ENCODE measurements at regions not wholly inside any gene's neighbourhood (a gene's known extent, or its start where the extent isn't known, plus 50 kb on each side); places are given as distances from the start of the nearest gene placed in this dataset.
"Not testable (repeated sequence)": the region's sequence is repeated elsewhere in the genome, so short reads cannot be mapped to it uniquely, and the experiment has no call there.

GRCh38 chr3:27616031-27616430, 106.1 kb downstream of the EOMES start:
- no peak for TF ChIP-seq ZNF274 (IDR thresholded peaks at IDR 0.05; ENCODE audit: low read depth, low read length)
- no peak overlapping the region for H3K4me3 ChIP-seq (ENCODE audit: low read length)

GRCh38 chr3:27615555-27615954, 106.6 kb downstream of the EOMES start:
- no peak overlapping the region for H3K4me3 ChIP-seq (ENCODE audit: low read length)
- TF ChIP-seq ZNF274 (IDR thresholded peaks at IDR 0.05; ENCODE audit: low read depth, low read length): no peak

DNA sequence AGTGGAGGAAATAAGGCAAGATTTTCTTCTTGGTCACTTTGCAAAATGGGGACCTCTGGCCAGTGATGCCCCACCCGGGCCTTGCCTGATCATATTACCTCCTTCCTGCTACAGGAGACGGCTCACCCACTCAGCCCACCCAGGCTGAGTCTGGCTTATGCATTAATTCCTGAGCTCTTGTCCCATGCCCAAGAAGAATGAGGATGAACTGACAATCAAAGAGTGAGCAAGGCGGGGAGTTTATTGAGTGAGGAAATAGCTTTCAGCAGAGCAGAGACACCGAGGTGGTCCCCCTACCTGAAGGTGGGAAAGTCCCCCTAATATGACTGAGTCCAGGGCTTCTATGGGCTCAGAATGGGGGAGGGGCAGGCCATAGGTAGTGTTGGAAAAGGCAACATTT, 107.5 kb downstream of the EOMES start:
- no peak for TF ChIP-seq ZNF274 (IDR thresholded peaks at IDR 0.05; ENCODE audit: low read depth, low read length)
- H3K4me3 ChIP-seq (ENCODE audit: low read length): no peak overlapping the region

DNA sequence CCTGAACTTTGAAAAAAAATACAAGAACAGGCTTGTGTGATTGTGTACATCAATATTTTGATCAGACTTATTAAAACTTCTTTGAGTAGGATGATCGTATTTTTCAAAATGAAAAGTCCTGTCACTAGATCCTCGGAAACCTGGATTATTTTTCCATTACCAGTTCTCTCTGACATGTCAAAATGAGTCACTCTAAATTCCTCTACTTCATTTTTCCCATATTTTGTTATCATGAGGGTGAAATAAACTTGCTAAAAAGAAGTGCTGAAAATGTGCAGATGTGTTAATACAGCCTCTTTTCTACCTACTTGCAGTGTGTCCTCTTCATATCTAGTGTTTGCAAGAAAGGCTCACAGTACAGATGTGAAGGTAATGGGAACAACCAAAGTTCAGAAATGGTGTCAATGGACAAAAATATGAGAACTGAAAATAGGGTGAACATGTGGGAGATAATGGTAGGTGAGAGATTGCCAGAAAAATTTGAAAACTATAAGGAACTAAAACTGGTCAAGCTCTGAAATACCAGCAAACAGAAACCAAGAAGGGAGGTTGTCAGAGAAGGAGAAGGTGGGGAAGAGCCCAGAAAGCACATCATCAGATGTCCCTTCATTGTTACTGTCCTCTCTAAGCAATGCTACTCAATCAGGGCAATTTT, 108.2 kb downstream of the EOMES start:
- no peak overlapping the region for H3K4me3 ChIP-seq (ENCODE audit: low read length)
- TF ChIP-seq ZNF274 (IDR thresholded peaks at IDR 0.05; ENCODE audit: low read depth, low read length): no peak

- H3K4me3 ChIP-seq (ENCODE audit: low read length): no peak overlapping the region
- no peak for TF ChIP-seq ZNF274 (IDR thresholded peaks at IDR 0.05; ENCODE audit: low read depth, low read length)
Observed at GRCh38 chr3:27610800-27611525, 111.2 kb downstream of the EOMES start.

DNA sequence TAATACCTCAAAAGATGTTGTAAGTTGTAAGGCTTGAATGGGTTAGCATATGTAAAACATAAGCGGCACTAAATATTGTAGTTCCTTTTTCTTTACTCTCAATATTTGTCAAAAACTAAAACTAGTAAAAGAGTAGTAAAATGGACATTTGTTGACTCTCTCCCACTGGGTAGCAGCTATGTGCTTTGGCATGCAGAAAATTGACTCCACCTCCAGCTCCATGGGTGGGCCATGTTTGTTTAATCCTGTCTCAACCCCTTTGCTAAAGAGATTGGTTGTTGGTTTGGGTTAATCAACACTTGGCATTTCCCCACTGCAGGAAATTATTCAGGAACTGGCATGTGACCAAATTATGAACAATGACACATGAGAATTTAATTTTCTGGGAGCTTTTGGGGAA, 114.8 kb downstream of the EOMES start:
- no peak for TF ChIP-seq ZNF274 (IDR thresholded peaks at IDR 0.05; ENCODE audit: low read depth, low read length)
- H3K4me3 ChIP-seq (ENCODE audit: low read length): no peak overlapping the region

DNA sequence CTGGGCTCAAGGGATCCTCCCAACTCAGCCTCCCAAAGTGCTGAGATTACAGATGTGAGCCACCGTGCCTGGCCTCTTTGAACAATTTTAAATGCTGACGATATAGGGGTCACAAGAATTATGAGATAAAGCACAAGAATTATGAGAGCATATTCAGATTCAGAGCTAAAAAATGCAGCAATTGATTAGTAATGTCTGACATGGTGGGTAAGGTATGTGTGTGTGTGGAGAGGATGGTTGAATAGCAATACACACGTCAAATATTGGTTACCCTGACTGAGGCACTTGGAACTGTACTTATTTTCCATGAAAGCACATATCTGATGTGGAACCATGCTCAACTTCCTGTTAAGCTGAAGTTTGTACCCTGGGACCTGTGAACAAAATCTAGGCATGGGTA, 115.6 kb downstream of the EOMES start:
- no peak overlapping the region for H3K4me3 ChIP-seq (ENCODE audit: low read length)
- no peak for TF ChIP-seq ZNF274 (IDR thresholded peaks at IDR 0.05; ENCODE audit: low read depth, low read length)

GRCh38 chr3:27601311-27601710, 117.1 kb upstream of the SLC4A7 start:
- not testable (repeated sequence) for H3K4me3 ChIP-seq (ENCODE audit: low read length)

- not testable (repeated sequence) for H3K4me3 ChIP-seq (ENCODE audit: low read length)
Observed at GRCh38 chr3:27599741-27600140, 115.6 kb upstream of the SLC4A7 start.

DNA sequence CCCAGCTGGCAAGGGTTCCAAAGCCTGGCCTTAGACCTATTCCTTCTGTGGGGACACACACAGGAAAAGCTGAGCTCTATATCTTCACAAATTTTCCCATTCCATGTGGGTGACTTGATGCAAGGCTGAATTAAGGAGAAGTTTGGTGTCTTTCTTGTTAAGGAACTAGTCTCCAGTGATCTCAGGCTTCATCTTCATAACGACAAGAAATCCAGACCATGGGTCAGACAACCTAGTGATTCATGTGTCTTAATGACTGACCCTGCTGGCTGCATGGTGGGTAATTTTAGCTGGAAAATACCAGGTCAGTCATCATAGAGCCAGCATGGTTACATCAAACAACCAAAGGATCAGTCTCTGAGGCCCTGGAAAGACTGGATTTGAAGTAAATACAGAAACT, 112.7 kb upstream of the SLC4A7 start:
- no peak for TF ChIP-seq ZNF274 (IDR thresholded peaks at IDR 0.05; ENCODE audit: low read depth, low read length)
- no peak overlapping the region for H3K4me3 ChIP-seq (ENCODE audit: low read length)

- no peak for TF ChIP-seq ZNF274 (IDR thresholded peaks at IDR 0.05; ENCODE audit: low read depth, low read length)
- no peak overlapping the region for H3K4me3 ChIP-seq (ENCODE audit: low read length)
Observed at GRCh38 chr3:27596334-27596841, 112.2 kb upstream of the SLC4A7 start.

DNA sequence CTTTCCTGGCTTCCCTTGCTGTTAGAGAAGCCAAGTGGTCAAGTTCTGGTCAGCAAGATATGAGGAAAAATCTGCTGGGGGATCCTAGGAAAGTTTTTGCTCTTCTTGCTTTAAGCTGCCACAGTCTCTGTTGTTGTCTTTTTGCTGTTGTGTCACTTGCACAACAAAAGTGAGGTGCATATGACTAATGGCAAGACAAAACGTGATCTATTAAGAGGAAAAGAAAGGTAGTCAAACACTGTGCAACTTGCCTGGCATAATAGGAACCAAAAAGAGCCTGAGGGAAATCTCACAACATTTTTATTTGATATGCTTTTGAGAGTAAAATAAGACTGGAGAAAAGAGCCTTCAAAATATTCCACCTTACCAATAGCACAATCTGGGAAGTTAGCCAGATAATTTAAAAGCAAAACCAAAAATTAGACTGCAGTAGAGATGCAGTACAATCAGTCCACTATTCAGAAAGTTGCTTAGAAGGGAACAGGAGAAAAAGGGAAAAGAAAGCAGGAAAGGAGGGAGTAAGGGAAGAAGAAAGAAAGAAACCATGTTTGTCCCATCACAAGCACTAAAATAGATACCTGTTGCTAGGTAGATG, 110.0 kb upstream of the SLC4A7 start:
- TF ChIP-seq ZNF274 (IDR thresholded peaks at IDR 0.05; ENCODE audit: low read depth, low read length): no peak
- H3K4me3 ChIP-seq (ENCODE audit: low read length): no peak overlapping the region

DNA sequence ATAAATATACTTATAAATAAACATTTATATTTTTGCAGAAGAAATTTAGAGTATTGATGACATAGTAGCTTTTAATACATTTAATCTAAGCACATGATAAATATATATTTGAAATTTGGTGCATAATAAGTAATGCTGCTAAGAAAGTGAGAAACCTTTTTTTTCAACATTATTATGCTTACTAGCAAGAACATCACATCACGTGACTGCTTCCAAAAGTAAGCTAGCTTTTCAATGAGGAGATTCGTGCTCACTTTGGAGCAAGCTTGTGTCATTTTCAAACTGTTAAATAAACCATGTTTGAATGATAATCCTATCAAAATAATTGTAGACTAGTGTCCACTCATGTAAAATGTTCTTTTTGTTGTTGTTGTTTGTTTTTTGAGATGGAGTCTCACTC, 109.0 kb upstream of the SLC4A7 start:
- no peak for TF ChIP-seq ZNF274 (IDR thresholded peaks at IDR 0.05; ENCODE audit: low read depth, low read length)
- no peak overlapping the region for H3K4me3 ChIP-seq (ENCODE audit: low read length)

- no peak overlapping the region for H3K4me3 ChIP-seq (ENCODE audit: low read length)
- no peak for TF ChIP-seq ZNF274 (IDR thresholded peaks at IDR 0.05; ENCODE audit: low read depth, low read length)
Observed at GRCh38 chr3:27591312-27592210, 107.4 kb upstream of the SLC4A7 start.

All from GM08714 (cell line).